ENCODE measurements at regions not wholly inside any gene's neighbourhood (a gene's known extent, or its start where the extent isn't known, plus 50 kb on each side); places are given as distances from the start of the nearest gene placed in this dataset.

GRCh38 chr3:150127011-150127490, 156.4 kb upstream of the PFN2 start:
- H2BK5ac ChIP-seq (ENCODE audit: low read depth, low read length, poor library complexity, severe bottlenecking), result no peak overlapping the region
- H3K27ac ChIP-seq (ENCODE audit: insufficient read depth, low read length), result no peak overlapping the region
- no peak overlapping the region for H3K23ac ChIP-seq (ENCODE audit: low read depth, low read length)
- no peak overlapping the region for H2AFZ ChIP-seq (replicated peaks; ENCODE audit: low read length, poor library complexity)
- H4K5ac ChIP-seq (ENCODE audit: low read depth, low read length), result no peak overlapping the region
- TF ChIP-seq MXI1 (IDR thresholded peaks at IDR 0.05; ENCODE audit: borderline replicate concordance, low read depth, low read length), result no peak
- TF ChIP-seq SMC3 (IDR thresholded peaks at IDR 0.05; ENCODE audit: low read depth, low read length), result no peak
- TF ChIP-seq NFE2L2 (IDR thresholded peaks at IDR 0.05; ENCODE audit: low read depth, low read length), result no peak
- H4K20me1 ChIP-seq (ENCODE audit: insufficient read depth, low read length), result no peaks in the 10 kb centered on the region
- dilution Hi-C loops (cut with HindIII; ENCODE audit: low sequenced_read_pairs, unreplicated experiment), result no loop called here
- no peak overlapping the region for H2BK20ac ChIP-seq (ENCODE audit: low read depth, low read length)
- no TSS peak for BruUV-seq (replicated peaks)
- no peak overlapping the region for H2AK9ac ChIP-seq (replicated peaks; ENCODE audit: low read depth, low read length, poor library complexity)
- POLR2A ChIA-PET (ENCODE audit: unreplicated experiment), result no interaction called here
- H4K8ac ChIP-seq (ENCODE audit: low read depth in 2 of 2, low read length in 2 of 2), result no peak overlapping the region
- no peaks in the 10 kb centered on the region for H3K36me3 ChIP-seq (ENCODE audit: control insufficient read depth, insufficient read depth, low read length)
- H3K9ac ChIP-seq (ENCODE audit: low read depth, low read length), result no peak overlapping the region
- in situ Hi-C loops (cut with MboI; ENCODE audit: low sequenced_read_pairs), result no loop called here
- H3K4me2 ChIP-seq (ENCODE audit: low read depth, low read length), result no peak overlapping the region
- no peak overlapping the region for H3K14ac ChIP-seq (replicated peaks; ENCODE audit: low read depth, low read length)
- no peak overlapping the region for H2BK15ac ChIP-seq (ENCODE audit: low read depth, low read length)
- no peaks in the 10 kb centered on the region for H3K9me1 ChIP-seq (ENCODE audit: insufficient read depth, low read length)
- no peak overlapping the region for H3K18ac ChIP-seq (ENCODE audit: low read depth, low read length)
- WGBS, 2 experiments (ENCODE audit: extremely low coverage in 2 of 2, insufficient read length in 1 of 2), result 75% methylated on average over 4 of the region's 7 CpGs; no CpG with 5 or more reads in 1 of the 2 experiments
- H3K56ac ChIP-seq (ENCODE audit: extremely low read depth, insufficient read depth, low read length), result no peak overlapping the region
- H2BK120ac ChIP-seq (ENCODE audit: low read depth, low read length), result no peak overlapping the region
- no peak overlapping the region for H3K4me3 ChIP-seq (ENCODE audit: insufficient read depth, low read depth, low read length)
- no peaks in the 10 kb centered on the region for H3K79me1 ChIP-seq (ENCODE audit: low read depth in 1 of 2, low read length in 2 of 2)
- no peaks in the 10 kb centered on the region for H3K27me3 ChIP-seq (ENCODE audit: control insufficient read depth, insufficient read depth, low read length)
- no peak overlapping the region for H2AK5ac ChIP-seq (ENCODE audit: low read depth, low read length)
- no peak for ATAC-seq (ENCODE audit: low read depth)
- no peak overlapping the region for H3K4ac ChIP-seq (ENCODE audit: low read depth, low read length)
- intact Hi-C loops (cut with micrococcal nuclease), result no loop called here
- peaks cover 5% of the 10 kb centered on the region for H3K9me3 ChIP-seq (ENCODE audit: control insufficient read depth, insufficient read depth, low read length)
- no peak for DNase-seq
- no peak overlapping the region for H4K91ac ChIP-seq (ENCODE audit: insufficient read depth, low read depth, low read length)
- CTCF ChIA-PET, result no interaction called here
- H3K4me1 ChIP-seq (ENCODE audit: control insufficient read depth, insufficient read depth, low read length), result peaks cover 2% of the 10 kb centered on the region; the same call in 1 of the 2 replicates

Data from IMR-90 (cell line).